ENCODE measurements at regions not wholly inside any gene's neighbourhood (a gene's known extent, or its start where the extent isn't known, plus 50 kb on each side); places are given as distances from the start of the nearest gene placed in this dataset.

- no peak for TF ChIP-seq CTCF (IDR thresholded peaks at IDR 0.05; ENCODE audit: insufficient read depth, low read length, severe bottlenecking)
- H3K4me3 ChIP-seq (ENCODE audit: low read depth, low read length): no peak overlapping the region
- FAIRE-seq (no peak), DNase-seq (ENCODE audit: low read depth) (no peak)
- H3K36me3 ChIP-seq (ENCODE audit: control insufficient read depth, insufficient read depth, low read length): no peaks in the 10 kb centered on the region
- no peaks in the 10 kb centered on the region for H3K27me3 ChIP-seq (ENCODE audit: control insufficient read depth, insufficient read depth, low read length)
Observed at GRCh38 chrX:73270753-73271152, 56.1 kb upstream of the NAP1L2 start.

DNA sequence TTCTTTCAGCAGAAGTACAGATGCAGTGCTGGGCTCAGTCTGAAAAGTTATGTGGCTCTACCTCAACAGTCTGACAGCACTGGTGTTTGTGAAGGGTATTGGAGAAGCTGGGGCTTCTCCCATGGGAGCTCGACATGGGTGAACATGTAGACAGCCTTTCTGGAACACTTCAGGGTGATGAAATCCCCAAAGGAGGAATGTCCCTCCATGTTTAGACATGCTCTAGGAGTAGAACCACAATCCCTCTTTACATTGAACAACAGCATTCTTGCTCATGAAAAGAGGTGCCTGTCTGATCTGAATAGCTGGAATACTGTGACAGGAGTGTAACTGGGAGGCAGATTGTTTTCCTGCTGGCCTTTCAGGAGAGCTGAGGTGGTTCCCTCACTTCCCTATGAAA lies 53.8 kb upstream of the NAP1L2 start:
- no peak for TF ChIP-seq CTCF (IDR thresholded peaks at IDR 0.05; ENCODE audit: insufficient read depth, low read length, severe bottlenecking)
- DNase-seq (ENCODE audit: low read depth) (peak; percentile 77), FAIRE-seq (peak; percentile 73)
- no peaks in the 10 kb centered on the region for H3K36me3 ChIP-seq (ENCODE audit: control insufficient read depth, insufficient read depth, low read length)
- H3K27me3 ChIP-seq (ENCODE audit: control insufficient read depth, insufficient read depth, low read length): no peaks in the 10 kb centered on the region
- H3K4me3 ChIP-seq (ENCODE audit: low read depth, low read length): no peak overlapping the region

GRCh38 chrX:73267979-73268378 lies 53.3 kb upstream of the NAP1L2 start:
- DNase-seq (ENCODE audit: low read depth) (peak; percentile 57), FAIRE-seq (no peak)
- Histone ChIP-seq H3K36me3 (ENCODE audit: control insufficient read depth, insufficient read depth, low read length) (no peaks in the 10 kb centered on the region), H3K4me3 (ENCODE audit: low read depth, low read length) (no peak overlapping the region), H3K27me3 (ENCODE audit: control insufficient read depth, insufficient read depth, low read length) (no peaks in the 10 kb centered on the region)
- TF ChIP-seq CTCF (IDR thresholded peaks at IDR 0.05; ENCODE audit: insufficient read depth, low read length, severe bottlenecking): no peak

- DNase-seq (ENCODE audit: low read depth) (no peak), FAIRE-seq (no peak)
- H3K4me3 ChIP-seq (ENCODE audit: low read depth, low read length): no peak overlapping the region
- H3K27me3 ChIP-seq (ENCODE audit: control insufficient read depth, insufficient read depth, low read length): no peaks in the 10 kb centered on the region
- TF ChIP-seq CTCF (IDR thresholded peaks at IDR 0.05; ENCODE audit: insufficient read depth, low read length, severe bottlenecking): no peak
- H3K36me3 ChIP-seq (ENCODE audit: control insufficient read depth, insufficient read depth, low read length): no peaks in the 10 kb centered on the region
Observed at GRCh38 chrX:73267206-73267605, 52.6 kb upstream of the NAP1L2 start.

GRCh38 chrX:73266766-73267165 lies 52.1 kb upstream of the NAP1L2 start:
- FAIRE-seq (no peak), DNase-seq (ENCODE audit: low read depth) (no peak)
- Histone ChIP-seq H3K27me3 (ENCODE audit: control insufficient read depth, insufficient read depth, low read length) (no peaks in the 10 kb centered on the region), H3K4me3 (ENCODE audit: low read depth, low read length) (no peak overlapping the region), H3K36me3 (ENCODE audit: control insufficient read depth, insufficient read depth, low read length) (no peaks in the 10 kb centered on the region)
- TF ChIP-seq CTCF (IDR thresholded peaks at IDR 0.05; ENCODE audit: insufficient read depth, low read length, severe bottlenecking): no peak
